ENCODE measurements at regions not wholly inside any gene's neighbourhood (a gene's known extent, or its start where the extent isn't known, plus 50 kb on each side); places are given as distances from the start of the nearest gene placed in this dataset.

DNA sequence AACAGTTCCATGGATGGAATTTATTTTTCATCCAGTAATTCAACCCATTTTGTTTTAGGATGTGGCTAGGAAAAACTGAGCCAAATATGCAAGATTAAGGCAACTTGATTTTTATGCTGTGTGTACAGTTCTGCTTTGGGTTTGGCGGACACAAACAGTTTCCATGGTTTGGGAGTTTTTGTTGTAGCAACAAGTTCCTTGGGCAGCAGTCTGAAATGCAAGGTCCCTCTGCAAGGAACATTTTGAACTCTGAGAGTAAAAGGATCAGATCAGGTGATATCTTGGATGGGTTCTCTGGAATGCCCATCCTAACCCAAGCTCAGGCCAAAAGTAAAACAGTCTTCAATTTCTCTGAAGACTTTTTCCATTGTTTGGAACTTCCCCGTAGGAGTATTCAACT, 161.2 kb downstream of the TMX1 start (continued):
- TF ChIP-seq, protein P1, sequence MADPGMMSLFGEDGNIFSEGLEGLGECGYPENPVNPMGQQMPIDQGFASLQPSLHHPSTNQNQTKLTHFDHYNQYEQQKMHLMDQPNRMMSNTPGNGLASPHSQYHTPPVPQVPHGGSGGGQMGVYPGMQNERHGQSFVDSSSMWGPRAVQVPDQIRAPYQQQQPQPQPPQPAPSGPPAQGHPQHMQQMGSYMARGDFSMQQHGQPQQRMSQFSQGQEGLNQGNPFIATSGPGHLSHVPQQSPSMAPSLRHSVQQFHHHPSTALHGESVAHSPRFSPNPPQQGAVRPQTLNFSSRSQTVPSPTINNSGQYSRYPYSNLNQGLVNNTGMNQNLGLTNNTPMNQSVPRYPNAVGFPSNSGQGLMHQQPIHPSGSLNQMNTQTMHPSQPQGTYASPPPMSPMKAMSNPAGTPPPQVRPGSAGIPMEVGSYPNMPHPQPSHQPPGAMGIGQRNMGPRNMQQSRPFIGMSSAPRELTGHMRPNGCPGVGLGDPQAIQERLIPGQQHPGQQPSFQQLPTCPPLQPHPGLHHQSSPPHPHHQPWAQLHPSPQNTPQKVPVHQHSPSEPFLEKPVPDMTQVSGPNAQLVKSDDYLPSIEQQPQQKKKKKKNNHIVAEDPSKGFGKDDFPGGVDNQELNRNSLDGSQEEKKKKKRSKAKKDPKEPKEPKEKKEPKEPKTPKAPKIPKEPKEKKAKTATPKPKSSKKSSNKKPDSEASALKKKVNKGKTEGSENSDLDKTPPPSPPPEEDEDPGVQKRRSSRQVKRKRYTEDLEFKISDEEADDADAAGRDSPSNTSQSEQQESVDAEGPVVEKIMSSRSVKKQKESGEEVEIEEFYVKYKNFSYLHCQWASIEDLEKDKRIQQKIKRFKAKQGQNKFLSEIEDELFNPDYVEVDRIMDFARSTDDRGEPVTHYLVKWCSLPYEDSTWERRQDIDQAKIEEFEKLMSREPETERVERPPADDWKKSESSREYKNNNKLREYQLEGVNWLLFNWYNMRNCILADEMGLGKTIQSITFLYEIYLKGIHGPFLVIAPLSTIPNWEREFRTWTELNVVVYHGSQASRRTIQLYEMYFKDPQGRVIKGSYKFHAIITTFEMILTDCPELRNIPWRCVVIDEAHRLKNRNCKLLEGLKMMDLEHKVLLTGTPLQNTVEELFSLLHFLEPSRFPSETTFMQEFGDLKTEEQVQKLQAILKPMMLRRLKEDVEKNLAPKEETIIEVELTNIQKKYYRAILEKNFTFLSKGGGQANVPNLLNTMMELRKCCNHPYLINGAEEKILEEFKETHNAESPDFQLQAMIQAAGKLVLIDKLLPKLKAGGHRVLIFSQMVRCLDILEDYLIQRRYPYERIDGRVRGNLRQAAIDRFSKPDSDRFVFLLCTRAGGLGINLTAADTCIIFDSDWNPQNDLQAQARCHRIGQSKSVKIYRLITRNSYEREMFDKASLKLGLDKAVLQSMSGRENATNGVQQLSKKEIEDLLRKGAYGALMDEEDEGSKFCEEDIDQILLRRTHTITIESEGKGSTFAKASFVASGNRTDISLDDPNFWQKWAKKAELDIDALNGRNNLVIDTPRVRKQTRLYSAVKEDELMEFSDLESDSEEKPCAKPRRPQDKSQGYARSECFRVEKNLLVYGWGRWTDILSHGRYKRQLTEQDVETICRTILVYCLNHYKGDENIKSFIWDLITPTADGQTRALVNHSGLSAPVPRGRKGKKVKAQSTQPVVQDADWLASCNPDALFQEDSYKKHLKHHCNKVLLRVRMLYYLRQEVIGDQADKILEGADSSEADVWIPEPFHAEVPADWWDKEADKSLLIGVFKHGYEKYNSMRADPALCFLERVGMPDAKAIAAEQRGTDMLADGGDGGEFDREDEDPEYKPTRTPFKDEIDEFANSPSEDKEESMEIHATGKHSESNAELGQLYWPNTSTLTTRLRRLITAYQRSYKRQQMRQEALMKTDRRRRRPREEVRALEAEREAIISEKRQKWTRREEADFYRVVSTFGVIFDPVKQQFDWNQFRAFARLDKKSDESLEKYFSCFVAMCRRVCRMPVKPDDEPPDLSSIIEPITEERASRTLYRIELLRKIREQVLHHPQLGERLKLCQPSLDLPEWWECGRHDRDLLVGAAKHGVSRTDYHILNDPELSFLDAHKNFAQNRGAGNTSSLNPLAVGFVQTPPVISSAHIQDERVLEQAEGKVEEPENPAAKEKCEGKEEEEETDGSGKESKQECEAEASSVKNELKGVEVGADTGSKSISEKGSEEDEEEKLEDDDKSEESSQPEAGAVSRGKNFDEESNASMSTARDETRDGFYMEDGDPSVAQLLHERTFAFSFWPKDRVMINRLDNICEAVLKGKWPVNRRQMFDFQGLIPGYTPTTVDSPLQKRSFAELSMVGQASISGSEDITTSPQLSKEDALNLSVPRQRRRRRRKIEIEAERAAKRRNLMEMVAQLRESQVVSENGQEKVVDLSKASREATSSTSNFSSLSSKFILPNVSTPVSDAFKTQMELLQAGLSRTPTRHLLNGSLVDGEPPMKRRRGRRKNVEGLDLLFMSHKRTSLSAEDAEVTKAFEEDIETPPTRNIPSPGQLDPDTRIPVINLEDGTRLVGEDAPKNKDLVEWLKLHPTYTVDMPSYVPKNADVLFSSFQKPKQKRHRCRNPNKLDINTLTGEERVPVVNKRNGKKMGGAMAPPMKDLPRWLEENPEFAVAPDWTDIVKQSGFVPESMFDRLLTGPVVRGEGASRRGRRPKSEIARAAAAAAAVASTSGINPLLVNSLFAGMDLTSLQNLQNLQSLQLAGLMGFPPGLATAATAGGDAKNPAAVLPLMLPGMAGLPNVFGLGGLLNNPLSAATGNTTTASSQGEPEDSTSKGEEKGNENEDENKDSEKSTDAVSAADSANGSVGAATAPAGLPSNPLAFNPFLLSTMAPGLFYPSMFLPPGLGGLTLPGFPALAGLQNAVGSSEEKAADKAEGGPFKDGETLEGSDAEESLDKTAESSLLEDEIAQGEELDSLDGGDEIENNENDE (IDR thresholded peaks at IDR 0.05; ENCODE audit: insufficient replicate concordance, low read length) = no peak
- TF ChIP-seq BACH1 (IDR thresholded peaks at IDR 0.05; ENCODE audit: low read length) (no peak), CHD2 (IDR thresholded peaks at IDR 0.05; ENCODE audit: low read length) (no peak), YY1 (IDR thresholded peaks at IDR 0.05; ENCODE audit: low read depth, low read length) (no peak)

Data from H1 (cell line).